ENCODE measurements at regions not wholly inside any gene's neighbourhood (a gene's known extent, or its start where the extent isn't known, plus 50 kb on each side); places are given as distances from the start of the nearest gene placed in this dataset.

DNA sequence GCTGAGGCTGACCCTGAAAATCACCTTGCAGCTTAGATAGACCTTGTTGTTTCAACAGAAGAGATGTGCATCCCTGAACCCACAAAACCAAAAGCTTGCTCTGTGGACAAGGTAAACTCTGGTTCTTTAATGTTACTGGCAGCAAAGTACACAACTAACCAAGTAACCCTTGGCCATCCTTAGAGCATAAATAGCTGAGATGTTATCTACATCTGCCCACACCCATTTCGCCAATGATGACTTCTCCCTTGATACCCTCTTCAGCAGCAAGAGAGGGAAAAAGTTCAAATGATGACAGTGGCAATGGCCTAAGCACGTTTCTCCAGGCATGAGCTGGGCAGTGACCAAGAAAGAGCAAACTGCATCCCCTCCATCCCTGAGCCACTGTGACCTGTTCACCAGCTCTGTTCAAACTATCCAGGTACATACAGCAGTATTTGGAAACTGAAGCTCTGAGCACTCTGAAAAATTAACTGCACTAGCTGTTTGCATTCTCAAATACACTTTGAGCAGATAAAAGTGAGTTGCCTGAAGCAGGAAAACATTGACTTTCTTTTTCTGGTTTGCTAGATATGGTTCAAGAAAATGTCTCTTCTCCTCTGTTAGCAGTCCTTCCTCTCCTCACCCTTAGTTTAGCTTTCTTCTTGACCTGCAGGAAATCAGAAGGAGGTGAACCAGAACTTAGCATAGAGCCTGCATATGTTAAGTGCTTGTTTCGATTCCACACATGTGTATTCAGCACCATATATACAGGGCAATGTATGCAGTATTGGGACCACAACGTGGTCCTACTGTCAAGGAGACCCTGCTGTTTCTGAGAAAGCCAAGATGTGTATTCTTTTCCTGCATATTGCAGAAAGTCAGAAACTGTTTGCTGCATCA is 231.7 kb downstream of the FOXO1 start:
- Mint-ChIP-seq H3K27me3 (ENCODE audit: unreplicated experiment) (no peaks in the 10 kb centered on the region), H3K4me3 (ENCODE audit: unreplicated experiment) (no peak overlapping the region), H3K9me3 (ENCODE audit: unreplicated experiment) (no peaks in the 10 kb centered on the region), H3K4me1 (ENCODE audit: unreplicated experiment) (peaks cover 16% of the 10 kb centered on the region), H3K36me3 (ENCODE audit: unreplicated experiment) (no peaks in the 10 kb centered on the region), H3K27ac (ENCODE audit: unreplicated experiment) (no peak overlapping the region)
- TF ChIP-seq, protein P1, sequence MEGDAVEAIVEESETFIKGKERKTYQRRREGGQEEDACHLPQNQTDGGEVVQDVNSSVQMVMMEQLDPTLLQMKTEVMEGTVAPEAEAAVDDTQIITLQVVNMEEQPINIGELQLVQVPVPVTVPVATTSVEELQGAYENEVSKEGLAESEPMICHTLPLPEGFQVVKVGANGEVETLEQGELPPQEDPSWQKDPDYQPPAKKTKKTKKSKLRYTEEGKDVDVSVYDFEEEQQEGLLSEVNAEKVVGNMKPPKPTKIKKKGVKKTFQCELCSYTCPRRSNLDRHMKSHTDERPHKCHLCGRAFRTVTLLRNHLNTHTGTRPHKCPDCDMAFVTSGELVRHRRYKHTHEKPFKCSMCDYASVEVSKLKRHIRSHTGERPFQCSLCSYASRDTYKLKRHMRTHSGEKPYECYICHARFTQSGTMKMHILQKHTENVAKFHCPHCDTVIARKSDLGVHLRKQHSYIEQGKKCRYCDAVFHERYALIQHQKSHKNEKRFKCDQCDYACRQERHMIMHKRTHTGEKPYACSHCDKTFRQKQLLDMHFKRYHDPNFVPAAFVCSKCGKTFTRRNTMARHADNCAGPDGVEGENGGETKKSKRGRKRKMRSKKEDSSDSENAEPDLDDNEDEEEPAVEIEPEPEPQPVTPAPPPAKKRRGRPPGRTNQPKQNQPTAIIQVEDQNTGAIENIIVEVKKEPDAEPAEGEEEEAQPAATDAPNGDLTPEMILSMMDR (IDR thresholded peaks at IDR 0.05) = no peak
- no peak for DNase-seq (ENCODE audit: extremely low spot score, unreplicated experiment)

DNA sequence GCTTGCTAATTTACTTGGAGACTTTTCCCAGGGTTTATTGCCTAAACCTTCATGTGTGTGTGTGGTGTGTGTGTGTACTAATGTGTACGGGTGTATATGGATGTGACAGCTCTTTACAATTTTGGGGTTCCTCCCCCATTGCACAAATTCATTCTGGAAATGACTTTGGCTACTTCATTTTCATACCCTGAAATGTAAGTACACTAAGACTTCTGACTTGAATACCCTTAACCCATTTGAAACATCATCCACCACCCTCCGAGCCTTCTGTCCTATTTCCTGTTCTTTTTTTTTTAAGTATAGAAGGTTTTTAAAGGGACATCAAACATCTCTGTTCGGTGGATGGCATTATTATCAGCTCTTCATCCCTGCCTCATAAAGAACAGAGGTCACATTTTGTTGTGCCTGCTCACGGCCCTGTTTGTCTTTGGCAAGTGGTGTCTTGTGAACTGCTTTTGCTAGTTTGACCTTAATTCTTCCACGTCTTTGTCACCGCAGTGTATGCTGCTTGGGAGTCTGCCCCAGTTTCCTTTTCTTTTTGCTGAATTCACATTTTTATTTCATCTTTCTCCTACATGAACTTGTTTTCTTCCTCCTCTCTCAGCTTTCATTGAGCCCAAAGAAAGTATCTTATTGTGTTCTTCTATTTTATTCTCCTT is 228.3 kb downstream of the FOXO1 start:
- no peak for DNase-seq (ENCODE audit: extremely low spot score, unreplicated experiment)
- H3K4me3 Mint-ChIP-seq (ENCODE audit: unreplicated experiment) = no peak overlapping the region
- H3K36me3 Mint-ChIP-seq (ENCODE audit: unreplicated experiment) = no peaks in the 10 kb centered on the region
- peaks cover 15% of the 10 kb centered on the region for H3K4me1 Mint-ChIP-seq (ENCODE audit: unreplicated experiment)
- H3K27me3 Mint-ChIP-seq (ENCODE audit: unreplicated experiment) = no peaks in the 10 kb centered on the region
- H3K27ac Mint-ChIP-seq (ENCODE audit: unreplicated experiment) = no peak overlapping the region
- TF ChIP-seq, protein P1 (IDR thresholded peaks at IDR 0.05) = no peak
- H3K9me3 Mint-ChIP-seq (ENCODE audit: unreplicated experiment) = no peaks in the 10 kb centered on the region

DNA sequence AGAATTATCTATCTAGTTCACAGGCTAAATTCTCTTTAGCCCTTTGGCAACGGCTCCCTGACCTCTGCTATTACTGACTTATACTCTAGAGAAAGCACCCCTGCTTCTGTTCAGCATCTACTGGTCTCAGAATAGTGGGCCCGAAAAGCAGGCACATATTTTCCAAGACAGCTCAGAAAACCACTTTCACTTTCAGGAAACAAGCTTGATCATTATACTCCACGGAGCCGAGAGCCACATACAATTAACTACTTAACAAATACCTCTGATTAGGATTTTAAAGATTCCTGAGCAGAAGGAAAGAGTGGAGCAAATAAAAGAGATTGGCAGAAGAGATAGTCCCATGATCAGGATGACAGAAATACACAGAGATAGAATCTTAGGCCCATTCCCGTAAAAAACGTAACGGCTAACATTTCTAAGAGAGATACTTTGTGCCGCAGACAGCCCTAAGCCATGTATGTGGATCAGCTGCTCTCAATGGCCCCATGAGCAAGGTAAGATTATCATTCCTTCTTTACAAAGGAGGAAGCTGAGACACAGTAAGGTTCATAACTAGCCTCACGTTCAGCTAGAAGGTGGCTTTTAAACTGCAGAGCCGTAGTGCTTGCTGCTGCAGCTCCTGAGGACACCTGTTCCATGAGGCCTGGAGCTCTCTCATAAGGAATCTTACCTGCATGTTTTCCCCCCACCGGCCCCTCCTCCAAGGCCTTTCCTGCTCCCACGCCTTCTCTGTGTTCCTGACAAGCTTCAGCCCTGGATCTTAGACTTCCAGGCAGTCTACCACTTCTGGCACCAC is 227.2 kb downstream of the FOXO1 start:
- no peaks in the 10 kb centered on the region for H3K9me3 Mint-ChIP-seq (ENCODE audit: unreplicated experiment)

DNA sequence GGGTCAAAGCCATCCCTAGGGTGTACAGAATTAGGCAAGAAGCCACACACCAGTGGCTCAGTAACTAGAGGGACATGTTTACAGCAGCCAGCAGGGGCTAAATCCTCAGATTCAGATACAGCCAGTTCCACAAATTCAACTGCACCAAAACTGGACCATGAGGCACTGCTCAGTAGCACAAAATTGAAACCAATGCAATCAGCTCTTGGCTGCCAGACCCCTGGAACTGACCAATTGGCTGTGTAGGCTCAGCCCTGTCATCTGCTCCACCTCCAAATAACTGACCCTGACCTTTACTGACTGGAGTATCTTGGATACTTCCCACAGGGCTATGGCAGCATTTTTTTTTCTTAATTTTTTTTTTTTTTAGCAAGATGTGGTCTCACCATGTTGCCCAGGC is 226.5 kb downstream of the FOXO1 start:
- Mint-ChIP-seq H3K9me3 (ENCODE audit: unreplicated experiment) (no peaks in the 10 kb centered on the region), H3K36me3 (ENCODE audit: unreplicated experiment) (no peaks in the 10 kb centered on the region), H3K4me1 (ENCODE audit: unreplicated experiment) (peaks cover 15% of the 10 kb centered on the region), H3K27ac (ENCODE audit: unreplicated experiment) (no peak overlapping the region), H3K4me3 (ENCODE audit: unreplicated experiment) (no peak overlapping the region), H3K27me3 (ENCODE audit: unreplicated experiment) (no peaks in the 10 kb centered on the region)
- TF ChIP-seq, protein P1 (IDR thresholded peaks at IDR 0.05) = no peak
- no peak for DNase-seq (ENCODE audit: extremely low spot score, unreplicated experiment)

More for the DNA sequence above, 227.2 kb downstream of the FOXO1 start:
- Mint-ChIP-seq H3K4me3 (ENCODE audit: unreplicated experiment) (no peak overlapping the region), H3K4me1 (ENCODE audit: unreplicated experiment) (peaks cover 15% of the 10 kb centered on the region), H3K36me3 (ENCODE audit: unreplicated experiment) (no peaks in the 10 kb centered on the region), H3K27me3 (ENCODE audit: unreplicated experiment) (no peaks in the 10 kb centered on the region), H3K27ac (ENCODE audit: unreplicated experiment) (no peak overlapping the region)
- TF ChIP-seq, protein P1 (IDR thresholded peaks at IDR 0.05) = no peak
- no peak for DNase-seq (ENCODE audit: extremely low spot score, unreplicated experiment)
